ENCODE measurements at regions not wholly inside any gene's neighbourhood (a gene's known extent, or its start where the extent isn't known, plus 50 kb on each side); places are given as distances from the start of the nearest gene placed in this dataset.

DNA sequence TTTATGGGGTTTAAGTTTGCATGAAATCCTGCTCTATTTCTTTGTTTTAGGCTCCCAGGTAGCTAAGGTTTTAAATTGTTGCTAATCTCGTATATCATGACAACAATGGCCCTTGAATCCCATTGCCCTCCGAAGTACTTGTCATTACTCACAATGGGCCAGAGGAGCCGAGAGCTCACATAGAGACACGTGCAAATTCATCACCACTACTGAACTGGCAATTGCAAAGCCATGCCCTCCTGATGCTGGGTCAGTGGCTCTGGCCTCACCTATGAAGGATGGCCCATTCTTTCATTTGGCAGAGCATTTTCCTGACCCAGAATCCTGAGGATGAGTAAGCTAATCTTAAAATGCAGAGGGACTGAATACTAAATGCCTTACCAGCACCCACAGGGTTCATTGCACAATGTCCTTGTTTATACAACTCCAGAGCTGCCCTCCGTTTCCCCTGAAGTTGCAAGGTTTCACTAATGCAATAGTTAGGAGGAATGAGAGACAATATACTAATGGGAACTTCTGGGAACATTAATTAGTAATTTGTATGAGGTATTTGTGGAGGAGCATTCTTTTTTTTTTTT lies 71.6 kb upstream of the GAREM1 start:
- DNase-seq = no peak

DNA sequence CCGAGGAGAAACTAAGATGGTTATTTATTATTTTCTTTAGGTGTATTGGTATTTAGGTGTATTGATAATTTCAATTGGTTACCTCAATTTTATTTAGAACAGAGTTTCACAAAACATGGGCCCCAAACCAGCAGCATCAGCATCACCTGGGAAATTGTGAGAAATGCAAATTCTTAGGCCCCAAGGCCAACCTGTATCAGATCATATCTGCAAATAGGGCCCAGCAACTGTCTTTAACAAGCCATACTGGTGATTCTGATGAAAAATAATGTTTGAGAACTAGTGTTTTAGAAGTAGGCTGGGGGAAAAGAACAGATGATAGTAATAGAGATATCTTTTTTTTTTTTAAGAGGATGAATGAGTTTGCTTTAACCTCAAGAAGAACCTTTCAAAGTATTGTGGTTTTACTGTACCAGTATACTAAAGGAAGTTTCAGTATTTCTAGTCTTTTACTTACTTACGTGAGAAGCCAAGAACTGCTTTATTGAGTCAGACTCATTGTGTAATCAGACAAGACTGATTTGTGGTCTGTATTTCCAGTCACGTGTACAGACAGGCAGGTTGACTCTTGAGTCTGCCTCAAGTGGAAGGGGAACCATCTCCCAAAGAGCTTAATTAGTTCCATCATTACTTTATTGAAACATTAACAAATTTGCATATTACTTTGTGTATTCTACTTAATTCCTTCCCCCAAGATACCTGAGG lies 60.4 kb upstream of the GAREM1 start:
- no peak for DNase-seq

DNA sequence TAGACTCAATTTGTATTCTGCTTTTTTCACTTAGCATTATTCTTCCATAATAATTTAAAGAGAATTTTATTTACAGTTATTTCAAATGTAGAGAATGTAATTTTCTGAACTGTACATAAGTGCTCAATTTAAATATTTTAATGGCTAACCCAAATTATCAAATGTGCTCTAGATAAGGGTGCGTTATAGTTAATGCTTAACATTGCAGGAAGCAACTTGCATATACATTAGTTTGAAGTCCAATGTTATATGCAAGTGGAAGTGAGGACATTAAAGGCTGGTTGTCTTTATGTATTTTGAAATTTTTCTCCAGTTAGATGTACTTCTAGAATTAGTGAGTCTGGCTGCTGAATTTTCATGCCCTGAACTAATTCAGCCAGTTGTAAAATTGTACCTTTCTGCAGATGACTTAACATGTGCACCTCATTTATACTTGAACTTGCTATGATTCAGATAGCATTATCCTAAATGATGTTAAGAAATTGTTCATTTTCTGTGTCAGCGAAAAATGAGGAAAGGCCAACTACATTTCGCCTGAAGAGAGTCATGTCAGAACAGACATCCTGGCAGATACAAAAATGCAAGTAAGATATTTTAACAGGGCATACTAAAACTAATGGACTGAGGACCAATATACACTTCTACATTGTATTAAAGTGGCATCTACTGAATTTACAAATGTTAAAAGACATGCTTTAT lies 59.2 kb upstream of the GAREM1 start:
- DNase-seq = no peak

DNA sequence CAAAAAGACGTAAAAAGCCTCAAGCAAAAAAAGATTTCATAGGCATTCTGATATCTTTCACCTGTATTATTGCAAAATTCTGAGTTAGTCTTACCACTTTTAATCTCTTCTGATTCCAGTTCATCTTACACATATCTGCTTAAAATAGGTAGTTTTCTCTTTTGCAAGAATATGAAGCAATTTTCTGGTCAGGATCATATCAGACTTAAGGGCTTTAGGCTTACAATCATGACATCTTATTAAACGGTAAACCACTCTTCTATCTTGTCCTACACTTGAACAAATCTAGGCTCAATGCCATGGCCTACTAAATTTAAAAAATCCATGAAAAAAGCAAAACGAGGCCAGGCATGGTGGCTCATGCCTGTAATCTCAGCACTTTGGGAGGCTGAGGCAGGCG lies 50.1 kb upstream of the GAREM1 start:
- DNase-seq = no peak
